ENCODE measurements at regions not wholly inside any gene's neighbourhood (a gene's known extent, or its start where the extent isn't known, plus 50 kb on each side); places are given as distances from the start of the nearest gene placed in this dataset.
"Not testable (repeated sequence)": the region's sequence is repeated elsewhere in the genome, so short reads cannot be mapped to it uniquely, and the experiment has no call there.

GRCh38 chr13:48843630-48844380, 131.9 kb upstream of the FNDC3A start:
- DNase-seq (ENCODE audit: low read depth), result no peak

- DNase-seq (ENCODE audit: low read depth), result no peak
These were observed 131.0 kb upstream of the FNDC3A start for GRCh38 chr13:48844676-48845075.

GRCh38 chr13:48849515-48849914, 126.2 kb upstream of the FNDC3A start:
- DNase-seq (ENCODE audit: low read depth), result no peak

- DNase-seq (ENCODE audit: low read depth), result no peak
These were observed 124.0 kb upstream of the FNDC3A start for GRCh38 chr13:48851707-48852106.

- DNase-seq (ENCODE audit: low read depth), result no peak
These were observed 122.6 kb upstream of the FNDC3A start for GRCh38 chr13:48852911-48853727.

- DNase-seq (ENCODE audit: low read depth), result peak; percentile 52
These were observed 122.0 kb upstream of the FNDC3A start for GRCh38 chr13:48853728-48854102.

GRCh38 chr13:48857576-48857975, 118.1 kb upstream of the FNDC3A start:
- DNase-seq (ENCODE audit: low read depth), result no peak

- DNase-seq (ENCODE audit: low read depth), result peak; percentile 19
These were observed 117.4 kb upstream of the FNDC3A start for GRCh38 chr13:48858122-48858902.

- DNase-seq (ENCODE audit: low read depth), result no peak
These were observed 116.2 kb upstream of the FNDC3A start for GRCh38 chr13:48859272-48860105.

- no peak for DNase-seq (ENCODE audit: low read depth)
These were observed 115.3 kb upstream of the FNDC3A start for GRCh38 chr13:48860364-48860763.

GRCh38 chr13:48862572-48862971, 113.1 kb upstream of the FNDC3A start:
- DNase-seq (ENCODE audit: low read depth), result peak; percentile 33

GRCh38 chr13:48864100-48864499, 111.6 kb upstream of the FNDC3A start:
- no peak for DNase-seq (ENCODE audit: low read depth)

- no peak for DNase-seq (ENCODE audit: low read depth)
These were observed 109.5 kb upstream of the FNDC3A start for GRCh38 chr13:48866249-48866648.

- DNase-seq (ENCODE audit: low read depth), result no peak
These were observed 102.6 kb upstream of the FNDC3A start for GRCh38 chr13:48873081-48873480.

GRCh38 chr13:48873587-48873986, 102.1 kb upstream of the FNDC3A start:
- DNase-seq (ENCODE audit: low read depth), result peak; percentile 58

GRCh38 chr13:48874165-48874564, 101.5 kb upstream of the FNDC3A start:
- no peak for DNase-seq (ENCODE audit: low read depth)

- no peak for DNase-seq (ENCODE audit: low read depth)
These were observed 100.7 kb upstream of the FNDC3A start for GRCh38 chr13:48875047-48875446.

- DNase-seq (ENCODE audit: low read depth), result no peak
These were observed 99.4 kb upstream of the FNDC3A start for GRCh38 chr13:48876289-48876688.

- peak; percentile 50 for DNase-seq (ENCODE audit: low read depth)
These were observed 96.3 kb upstream of the FNDC3A start for GRCh38 chr13:48879432-48879831.

GRCh38 chr13:48879854-48880253, 95.9 kb upstream of the FNDC3A start:
- no peak for DNase-seq (ENCODE audit: low read depth)

- DNase-seq (ENCODE audit: low read depth), result not testable (repeated sequence)
These were observed 91.9 kb upstream of the FNDC3A start for GRCh38 chr13:48883786-48884185.

GRCh38 chr13:48885027-48885395, 90.7 kb upstream of the FNDC3A start:
- no peak for DNase-seq (ENCODE audit: low read depth)

Measured in iris pigment epithelial cell (primary cell).